ENCODE measurements at regions not wholly inside any gene's neighbourhood (a gene's known extent, or its start where the extent isn't known, plus 50 kb on each side); places are given as distances from the start of the nearest gene placed in this dataset.

GRCh38 chr3:21109056-21109455, 642.0 kb downstream of the ZNF385D start:
- TF ChIP-seq CTCF (conservative IDR thresholded peaks at IDR 0.05): no peak
- Mint-ChIP-seq H3K27ac (no peak overlapping the region), H3K9me3 (no peaks in the 10 kb centered on the region), H3K4me1 (ENCODE audit: unreplicated experiment) (no peaks in the 10 kb centered on the region), H3K4me3 (no peak overlapping the region), H3K27me3 (peaks cover 4% of the 10 kb centered on the region), H3K36me3 (no peaks in the 10 kb centered on the region)
- DNase-seq (ENCODE audit: extremely low spot score, unreplicated experiment): no peak

- TF ChIP-seq CTCF (conservative IDR thresholded peaks at IDR 0.05): no peak
These were observed 645.2 kb downstream of the ZNF385D start for GRCh38 chr3:21105784-21106183.

GRCh38 chr3:21100656-21101359, 650.2 kb downstream of the ZNF385D start:
- H3K36me3 Mint-ChIP-seq: no peaks in the 10 kb centered on the region
- no peak for TF ChIP-seq CTCF (conservative IDR thresholded peaks at IDR 0.05)
- DNase-seq (ENCODE audit: extremely low spot score, unreplicated experiment): no peak
- H3K4me1 Mint-ChIP-seq (ENCODE audit: unreplicated experiment): no peaks in the 10 kb centered on the region
- no peaks in the 10 kb centered on the region for H3K27me3 Mint-ChIP-seq
- H3K27ac Mint-ChIP-seq: no peak overlapping the region
- H3K9me3 Mint-ChIP-seq: peaks cover 4% of the 10 kb centered on the region
- no peak overlapping the region for H3K4me3 Mint-ChIP-seq

More at GRCh38 chr3:21105784-21106183, 645.2 kb downstream of the ZNF385D start:
- Mint-ChIP-seq H3K9me3 (no peaks in the 10 kb centered on the region), H3K4me1 (ENCODE audit: unreplicated experiment) (no peaks in the 10 kb centered on the region), H3K4me3 (no peak overlapping the region), H3K27ac (no peak overlapping the region), H3K27me3 (peaks cover 4% of the 10 kb centered on the region), H3K36me3 (no peaks in the 10 kb centered on the region)
- DNase-seq (ENCODE audit: extremely low spot score, unreplicated experiment): no peak

- H3K27me3 Mint-ChIP-seq: peaks cover 3% of the 10 kb centered on the region
These were observed 656.3 kb downstream of the ZNF385D start for GRCh38 chr3:21094686-21095085.

GRCh38 chr3:21073561-21073960, 677.4 kb downstream of the ZNF385D start:
- Mint-ChIP-seq H3K27ac (no peak overlapping the region), H3K4me1 (ENCODE audit: unreplicated experiment) (no peaks in the 10 kb centered on the region), H3K27me3 (no peaks in the 10 kb centered on the region), H3K9me3 (peaks cover 3% of the 10 kb centered on the region), H3K36me3 (no peaks in the 10 kb centered on the region), H3K4me3 (no peak overlapping the region)
- no peak for DNase-seq (ENCODE audit: extremely low spot score, unreplicated experiment)
- no peak for TF ChIP-seq CTCF (conservative IDR thresholded peaks at IDR 0.05)

More at GRCh38 chr3:21094686-21095085, 656.3 kb downstream of the ZNF385D start:
- Mint-ChIP-seq H3K4me3 (no peak overlapping the region), H3K9me3 (no peaks in the 10 kb centered on the region), H3K4me1 (ENCODE audit: unreplicated experiment) (no peaks in the 10 kb centered on the region), H3K27ac (no peak overlapping the region), H3K36me3 (no peaks in the 10 kb centered on the region)
- no peak for DNase-seq (ENCODE audit: extremely low spot score, unreplicated experiment)
- TF ChIP-seq CTCF (conservative IDR thresholded peaks at IDR 0.05): no peak
